IPS-18a (cell line): ENCODE measurements at regions not wholly inside any gene's neighbourhood (a gene's known extent, or its start where the extent isn't known, plus 50 kb on each side); places are given as distances from the start of the nearest gene placed in this dataset.

Experiments used
- H3K27ac ChIP-seq: one replicate; pipeline ENCODE4 v1.5.1; 2013; ENCODE audit warnings: low read length
- H3K27me3 ChIP-seq: one replicate; pipeline ENCODE4 v1.6.1; 2013; ENCODE audit warnings: mild to moderate bottlenecking, low read length; ENCODE audit not compliant: control insufficient read depth, insufficient read depth
- H3K36me3 ChIP-seq: one replicate; pipeline ENCODE4 v1.6.1; 2013; ENCODE audit warnings: low read depth, low read length; ENCODE audit not compliant: control insufficient read depth
- H3K4me1 ChIP-seq: one replicate; pipeline ENCODE4 v1.6.1; 2013; ENCODE audit warnings: low read depth, low read length; ENCODE audit not compliant: control insufficient read depth
- H3K4me3 ChIP-seq: one replicate; pipeline ENCODE4 v1.5.1; 2013; ENCODE audit warnings: low read length
- H3K9ac ChIP-seq: one replicate; pipeline ENCODE4 v1.6.1; 2013; ENCODE audit warnings: mild to moderate bottlenecking, low read length, moderate library complexity
- H3K9me3 ChIP-seq: one replicate; pipeline ENCODE4 v1.6.1; 2013; ENCODE audit warnings: low read depth, low read length; ENCODE audit not compliant: control insufficient read depth

DNA sequence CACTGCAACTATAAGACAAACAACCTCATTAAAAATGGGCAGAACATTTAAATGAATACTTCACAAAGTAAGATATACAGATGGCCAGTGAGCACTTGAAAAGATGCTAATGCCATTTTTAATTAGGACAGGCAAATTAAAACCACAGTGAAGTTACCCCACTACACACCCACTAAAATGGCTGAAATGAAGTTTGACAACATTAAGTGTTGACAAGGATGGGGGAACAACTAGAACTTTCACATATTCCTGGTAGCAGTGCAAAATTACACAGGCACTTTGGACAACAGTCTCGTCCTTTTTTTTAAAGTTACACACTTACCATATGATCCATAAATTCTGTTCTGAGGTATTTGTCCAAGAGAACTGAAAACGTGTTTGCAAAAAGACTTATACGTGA, 278.9 kb upstream of the DIO3 start:
- H3K4me1 ChIP-seq: no peaks in the 10 kb centered on the region

GRCh38 chr14:101284711-101285110, 276.6 kb upstream of the DIO3 start:
- H3K27ac ChIP-seq: no peak overlapping the region
- H3K36me3 ChIP-seq: no peaks in the 10 kb centered on the region
- H3K4me1 ChIP-seq: no peaks in the 10 kb centered on the region

More for the DNA sequence above, 278.9 kb upstream of the DIO3 start:
- Histone ChIP-seq H3K27ac (no peak overlapping the region), H3K36me3 (no peaks in the 10 kb centered on the region), H3K27me3 (no peaks in the 10 kb centered on the region), H3K4me3 (no peak overlapping the region), H3K9me3 (no peaks in the 10 kb centered on the region), H3K9ac (no peak overlapping the region)

GRCh38 chr14:101286271-101287018, 274.9 kb upstream of the DIO3 start:
- no peak overlapping the region for H3K9ac ChIP-seq
- no peaks in the 10 kb centered on the region for H3K36me3 ChIP-seq
- no peak overlapping the region for H3K27ac ChIP-seq
- no peak overlapping the region for H3K4me3 ChIP-seq
- H3K4me1 ChIP-seq: no peaks in the 10 kb centered on the region
- no peaks in the 10 kb centered on the region for H3K9me3 ChIP-seq
- H3K27me3 ChIP-seq: no peaks in the 10 kb centered on the region

More at GRCh38 chr14:101284711-101285110, 276.6 kb upstream of the DIO3 start:
- no peak overlapping the region for H3K9ac ChIP-seq
- no peaks in the 10 kb centered on the region for H3K27me3 ChIP-seq
- no peak overlapping the region for H3K4me3 ChIP-seq
- H3K9me3 ChIP-seq: no peaks in the 10 kb centered on the region

DNA sequence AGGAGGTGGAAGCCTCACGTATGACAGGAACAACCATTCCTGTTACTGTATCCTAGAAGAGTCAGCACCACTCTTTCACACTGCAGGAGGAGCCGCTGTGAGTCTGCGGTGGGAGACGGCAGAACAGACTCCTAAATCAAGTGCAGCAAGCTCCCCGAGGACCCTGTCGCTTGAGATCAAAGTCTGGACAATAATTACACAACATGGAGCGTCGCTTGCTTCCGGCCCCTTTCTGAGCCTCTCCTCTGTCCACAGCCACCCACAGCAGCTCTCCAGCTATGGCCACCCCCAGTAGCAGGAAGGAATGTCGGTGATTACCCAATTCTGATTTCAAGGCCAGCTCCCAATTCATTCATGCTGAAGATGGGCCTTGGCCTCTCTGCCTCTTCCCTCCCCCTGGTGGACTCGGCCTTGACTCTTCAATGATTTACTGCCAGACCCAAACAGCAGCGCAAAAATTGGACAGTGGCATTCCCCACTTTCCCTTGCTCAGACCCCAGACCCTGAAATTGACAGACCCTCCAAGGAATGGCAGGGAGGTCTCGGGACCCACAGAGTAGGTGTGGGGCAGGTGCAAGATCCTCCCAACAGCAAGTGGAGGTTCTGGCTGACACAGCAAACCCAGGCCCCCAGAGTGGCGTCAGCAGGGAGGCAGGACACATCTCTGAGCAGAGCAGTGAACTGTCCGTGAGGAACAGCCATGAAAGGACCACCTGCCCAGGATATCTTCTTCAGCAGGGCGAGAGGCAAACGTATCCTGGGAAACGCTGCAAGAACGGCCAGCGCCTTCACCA, 272.7 kb upstream of the DIO3 start:
- no peaks in the 10 kb centered on the region for H3K9me3 ChIP-seq
- no peak overlapping the region for H3K4me3 ChIP-seq
- no peaks in the 10 kb centered on the region for H3K27me3 ChIP-seq
- H3K36me3 ChIP-seq: no peaks in the 10 kb centered on the region
- no peak overlapping the region for H3K9ac ChIP-seq
- no peak overlapping the region for H3K27ac ChIP-seq
- peaks cover 1% of the 10 kb centered on the region for H3K4me1 ChIP-seq

DNA sequence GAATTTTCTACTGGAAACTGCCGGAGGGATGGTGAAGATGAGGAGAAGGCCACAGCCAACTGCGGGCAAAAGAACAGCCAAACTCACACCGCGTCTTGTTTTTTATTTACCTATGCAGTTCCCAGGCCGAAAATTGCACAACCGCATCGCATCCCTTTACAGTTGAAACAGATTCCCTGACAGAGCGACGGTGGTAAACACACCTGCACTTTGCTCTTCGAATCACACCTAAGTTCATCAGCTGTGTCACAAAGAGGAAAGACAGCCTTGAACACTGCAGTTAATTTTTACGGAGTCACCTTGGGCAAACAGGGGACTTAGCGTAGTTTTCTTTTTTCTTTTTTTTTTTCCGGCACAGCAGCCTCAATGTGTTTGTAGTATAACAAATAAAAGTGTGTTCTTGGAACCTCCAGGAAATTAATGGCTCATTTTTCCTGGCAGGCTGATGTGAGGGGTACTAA, 272.0 kb upstream of the DIO3 start:
- no peak overlapping the region for H3K9ac ChIP-seq
- H3K9me3 ChIP-seq: no peaks in the 10 kb centered on the region
- no peak overlapping the region for H3K4me3 ChIP-seq
- H3K27me3 ChIP-seq: no peaks in the 10 kb centered on the region
- H3K36me3 ChIP-seq: no peaks in the 10 kb centered on the region
- H3K27ac ChIP-seq: no peak overlapping the region
- H3K4me1 ChIP-seq: peaks cover 8% of the 10 kb centered on the region

GRCh38 chr14:101289911-101290310, 271.4 kb upstream of the DIO3 start:
- H3K36me3 ChIP-seq: no peaks in the 10 kb centered on the region
- H3K27me3 ChIP-seq: no peaks in the 10 kb centered on the region
- no peaks in the 10 kb centered on the region for H3K9me3 ChIP-seq
- no peak overlapping the region for H3K4me3 ChIP-seq
- H3K27ac ChIP-seq: no peak overlapping the region
- H3K9ac ChIP-seq: no peak overlapping the region
- peaks cover 9% of the 10 kb centered on the region for H3K4me1 ChIP-seq

- Histone ChIP-seq H3K27ac (no peak overlapping the region), H3K9ac (no peak overlapping the region), H3K36me3 (no peaks in the 10 kb centered on the region), H3K4me3 (no peak overlapping the region), H3K4me1 (peaks cover 9% of the 10 kb centered on the region), H3K27me3 (no peaks in the 10 kb centered on the region), H3K9me3 (peaks cover 5% of the 10 kb centered on the region)
These were observed 270.7 kb upstream of the DIO3 start for GRCh38 chr14:101290611-101291010.

- H3K27ac ChIP-seq: no peak overlapping the region
- H3K36me3 ChIP-seq: no peaks in the 10 kb centered on the region
These were observed 269.9 kb upstream of the DIO3 start for GRCh38 chr14:101291390-101291789.

DNA sequence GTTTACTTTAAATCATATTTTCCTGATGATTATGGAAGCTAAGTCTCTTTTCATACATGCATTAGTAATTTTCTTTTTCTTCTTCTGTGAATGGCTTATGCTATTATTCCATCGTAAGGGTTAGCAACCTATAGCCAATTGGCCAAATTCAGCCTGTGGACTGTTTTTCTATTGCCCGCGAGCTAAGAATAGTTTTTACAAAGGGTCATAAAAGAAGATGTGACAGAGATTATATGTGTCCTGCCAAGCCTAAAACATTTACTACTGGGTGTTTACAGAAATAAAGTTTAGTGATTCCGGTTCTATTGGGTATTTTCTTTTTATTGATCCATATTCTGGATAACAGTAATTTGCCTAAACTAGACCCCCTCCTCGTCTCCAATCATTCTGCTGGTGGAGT, 268.8 kb upstream of the DIO3 start:
- Histone ChIP-seq H3K4me1 (peaks cover 9% of the 10 kb centered on the region), H3K9me3 (peaks cover 9% of the 10 kb centered on the region), H3K36me3 (no peaks in the 10 kb centered on the region), H3K9ac (no peak overlapping the region), H3K27ac (no peak overlapping the region), H3K4me3 (no peak overlapping the region), H3K27me3 (no peaks in the 10 kb centered on the region)

More at GRCh38 chr14:101291390-101291789, 269.9 kb upstream of the DIO3 start:
- peaks cover 9% of the 10 kb centered on the region for H3K4me1 ChIP-seq
- peaks cover 9% of the 10 kb centered on the region for H3K9me3 ChIP-seq
- no peak overlapping the region for H3K4me3 ChIP-seq
- no peaks in the 10 kb centered on the region for H3K27me3 ChIP-seq
- no peak overlapping the region for H3K9ac ChIP-seq

GRCh38 chr14:101293605-101294004, 267.7 kb upstream of the DIO3 start:
- H3K9me3 ChIP-seq: peaks cover 9% of the 10 kb centered on the region
- no peak overlapping the region for H3K9ac ChIP-seq
- no peaks in the 10 kb centered on the region for H3K36me3 ChIP-seq
- H3K27ac ChIP-seq: no peak overlapping the region
- peaks cover 9% of the 10 kb centered on the region for H3K4me1 ChIP-seq
- H3K4me3 ChIP-seq: peak overlapping the region; percentile 27
- no peaks in the 10 kb centered on the region for H3K27me3 ChIP-seq

GRCh38 chr14:101294136-101294535, 267.2 kb upstream of the DIO3 start:
- Histone ChIP-seq H3K4me3 (peak overlapping the region; percentile 27), H3K27me3 (no peaks in the 10 kb centered on the region), H3K9me3 (peaks cover 9% of the 10 kb centered on the region), H3K9ac (no peak overlapping the region), H3K36me3 (no peaks in the 10 kb centered on the region), H3K27ac (no peak overlapping the region), H3K4me1 (peaks cover 9% of the 10 kb centered on the region)
